Smooth muscle cell (in vitro differentiated cells): ENCODE measurements at regions not wholly inside any gene's neighbourhood (a gene's known extent, or its start where the extent isn't known, plus 50 kb on each side); places are given as distances from the start of the nearest gene placed in this dataset.

Source experiments
- DNase-seq: peaks from one replicate; lab custom pipeline; 2025; ENCODE audit not compliant: unreplicated experiment; lab: John Stamatoyannopoulos, UW
- H2AFZ ChIP-seq: fragments of 200-600 bp; sonication (generic); 2 replicates; pipeline ENCODE4 v1.6.0; 2016; ENCODE audit warnings: antibody characterized with exemption, low read depth, mild to moderate bottlenecking
- H3F3A ChIP-seq: fragments of 200-600 bp; sonication (generic); 2 replicates; pipeline ENCODE4 v1.6.0; 2017; ENCODE audit warnings: antibody characterized with exemption, low read depth
- H3K27ac ChIP-seq: fragments of 200-600 bp; sonication (generic); 2 replicates; pipeline ENCODE4 v1.5.1; 2016; ENCODE audit warnings: low read depth, mild to moderate bottlenecking
- H3K27me3 ChIP-seq: fragments of 200-600 bp; sonication (generic); 2 replicates; pipeline ENCODE4 v1.6.1; 2016; ENCODE audit warnings: low read depth, mild to moderate bottlenecking
- H3K36me3 ChIP-seq: fragments of 200-600 bp; sonication (generic); 2 replicates; pipeline ENCODE4 v1.5.1; 2016; ENCODE audit warnings: low read depth
- H3K4me1 ChIP-seq: fragments of 200-600 bp; sonication (generic); 2 replicates; pipeline ENCODE4 v1.5.1; 2016; ENCODE audit warnings: low read depth
- H3K4me2 ChIP-seq: fragments of 200-600 bp; sonication (generic); 2 replicates; pipeline ENCODE4 v1.6.0; 2016; ENCODE audit warnings: mild to moderate bottlenecking
- H3K4me3 ChIP-seq: fragments of 200-600 bp; sonication (generic); 2 replicates; pipeline ENCODE4 v1.5.1; 2016; ENCODE audit warnings: mild to moderate bottlenecking
- H3K79me2 ChIP-seq: fragments of 200-600 bp; sonication (generic); 2 replicates; pipeline ENCODE4 v1.6.0; 2016; ENCODE audit warnings: low read depth, mild to moderate bottlenecking
- H3K9ac ChIP-seq: fragments of 200-600 bp; sonication (generic); 2 replicates; pipeline ENCODE4 v1.6.0; 2016; ENCODE audit warnings: low read depth
- H3K9me3 ChIP-seq: fragments of 200-600 bp; sonication (generic); replicated peaks from 2 replicates; pipeline ENCODE4 v1.5.1; 2016; ENCODE audit warnings: low read depth
- H4K20me1 ChIP-seq: fragments of 200-600 bp; sonication (generic); 2 replicates; pipeline ENCODE4 v1.6.0; 2016; ENCODE audit warnings: low read depth
- CTCF ChIP-seq: fragments of 200-600 bp; sonication (generic); IDR thresholded peaks from 2 replicates; pipeline ENCODE4 v1.5.1; 2017; ENCODE audit warnings: borderline replicate concordance, mild to moderate bottlenecking, antibody characterized with exemption; ENCODE audit not compliant: insufficient read depth, poor library complexity, severe bottlenecking
- WGBS: methylation state at CpG from one replicate; pipeline ENCODE4 v1.1.7; 2016; ENCODE audit warnings: low lambda C conversion rate; 5-methylcytosine and 5-hydroxymethylcytosine counted together

DNA sequence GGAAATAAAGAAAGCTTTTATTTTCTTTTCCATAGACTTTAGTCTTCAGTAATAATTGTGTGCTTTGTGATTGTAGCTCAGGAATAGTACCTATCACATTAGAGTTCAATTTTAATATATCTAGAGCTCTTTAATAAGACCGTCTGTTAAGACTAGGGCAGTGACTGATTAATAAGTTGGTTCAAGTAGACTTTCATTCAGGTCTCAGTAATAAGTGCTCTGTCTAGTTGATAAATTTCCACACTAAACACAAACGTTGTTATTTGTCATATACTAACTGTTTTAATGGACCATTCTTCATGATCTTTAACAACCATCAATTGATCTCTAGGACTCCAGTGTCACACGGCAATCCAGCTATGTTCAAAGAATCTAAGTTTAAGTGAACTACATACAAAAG, 474.5 kb upstream of the ADGRL2 start:
- H3K9ac ChIP-seq, result no peak overlapping the region
- H3K79me2 ChIP-seq, result no peaks in the 10 kb centered on the region
- 88% methylated on average over 3 of the region's 3 CpGs for WGBS
- peaks cover 3% of the 10 kb centered on the region for H3K27me3 ChIP-seq
- H2AFZ ChIP-seq, result no peak overlapping the region
- TF ChIP-seq CTCF, result no peak
- H3K9me3 ChIP-seq, result no peaks in the 10 kb centered on the region
- no peak overlapping the region for H3K4me2 ChIP-seq
- DNase-seq, result no peak
- H3K36me3 ChIP-seq, result no peaks in the 10 kb centered on the region
- no peak overlapping the region for H3K4me3 ChIP-seq
- no peak overlapping the region for H3K27ac ChIP-seq
- peaks cover 18% of the 10 kb centered on the region for H3K4me1 ChIP-seq
- H3F3A ChIP-seq, result no peaks in the 10 kb centered on the region
- H4K20me1 ChIP-seq, result no peaks in the 10 kb centered on the region

- H3K27me3 ChIP-seq, result peaks cover 3% of the 10 kb centered on the region
- H2AFZ ChIP-seq, result no peak overlapping the region
- H3F3A ChIP-seq, result no peaks in the 10 kb centered on the region
- H3K4me3 ChIP-seq, result no peak overlapping the region
- no peak overlapping the region for H3K4me2 ChIP-seq
- WGBS, result 79% methylated on average over 3 of the region's 3 CpGs
- no peak for TF ChIP-seq CTCF
- H3K27ac ChIP-seq, result no peak overlapping the region
- no peaks in the 10 kb centered on the region for H3K79me2 ChIP-seq
- no peaks in the 10 kb centered on the region for H3K9me3 ChIP-seq
- H3K9ac ChIP-seq, result no peak overlapping the region
- DNase-seq, result no peak
- H3K4me1 ChIP-seq, result peaks cover 18% of the 10 kb centered on the region
- H4K20me1 ChIP-seq, result no peaks in the 10 kb centered on the region
- no peaks in the 10 kb centered on the region for H3K36me3 ChIP-seq
Measured at GRCh38 chr1:81325397-81325796, 475.3 kb upstream of the ADGRL2 start.

- Histone ChIP-seq H3K4me2 (no peak overlapping the region), H3K4me3 (no peak overlapping the region), H3K36me3 (no peaks in the 10 kb centered on the region), H3F3A (no peaks in the 10 kb centered on the region), H3K79me2 (no peaks in the 10 kb centered on the region), H3K9ac (no peak overlapping the region), H3K27me3 (no peaks in the 10 kb centered on the region), H4K20me1 (no peaks in the 10 kb centered on the region), H3K4me1 (peaks cover 15% of the 10 kb centered on the region), H2AFZ (no peak overlapping the region), H3K27ac (no peak overlapping the region), H3K9me3 (no peaks in the 10 kb centered on the region)
- DNase-seq, result no peak
- WGBS, result 89% methylated on average over 5 of the region's 5 CpGs
- TF ChIP-seq CTCF, result no peak
Measured at GRCh38 chr1:81323862-81324261, 476.9 kb upstream of the ADGRL2 start.

DNA sequence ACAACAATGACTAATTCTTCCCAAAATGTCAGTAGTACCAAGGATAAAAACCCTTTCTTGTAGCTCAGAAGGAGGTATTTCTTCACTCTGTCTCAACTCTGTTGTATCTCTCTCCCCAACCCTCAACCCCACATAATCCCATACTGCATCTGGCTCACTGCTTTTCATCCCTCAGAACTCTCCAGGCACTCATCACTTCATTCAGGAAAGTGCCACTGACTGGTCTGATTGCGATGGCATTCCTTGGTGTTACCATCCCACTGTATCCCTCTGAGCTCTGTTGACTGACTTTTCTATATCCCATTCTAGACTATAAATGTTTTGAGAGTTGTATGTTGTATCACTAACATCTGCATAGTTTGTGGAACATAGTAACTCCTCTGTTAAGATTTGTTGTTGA, 483.5 kb upstream of the ADGRL2 start:
- no peaks in the 10 kb centered on the region for H3K79me2 ChIP-seq
- H3K9ac ChIP-seq, result no peak overlapping the region
- H3K4me2 ChIP-seq, result no peak overlapping the region
- H4K20me1 ChIP-seq, result no peaks in the 10 kb centered on the region
- H3K27ac ChIP-seq, result no peak overlapping the region
- WGBS, result 24% methylated on average over 1 of the region's 1 CpG
- peaks cover 50% of the 10 kb centered on the region for H3K4me1 ChIP-seq
- H3F3A ChIP-seq, result no peaks in the 10 kb centered on the region
- no peak overlapping the region for H3K4me3 ChIP-seq
- H2AFZ ChIP-seq, result no peak overlapping the region
- H3K27me3 ChIP-seq, result peaks cover 8% of the 10 kb centered on the region
- DNase-seq, result no peak
- no peaks in the 10 kb centered on the region for H3K36me3 ChIP-seq
- no peaks in the 10 kb centered on the region for H3K9me3 ChIP-seq
- no peak for TF ChIP-seq CTCF
